Caco-2 (cell line): ENCODE measurements at regions not wholly inside any gene's neighbourhood (a gene's known extent, or its start where the extent isn't known, plus 50 kb on each side); places are given as distances from the start of the nearest gene placed in this dataset.

Experiments used
- BruUV-seq: library from RNA; stranded (reverse); fragments of 400-500 nt; replicated peaks from 2 replicates; lab custom pipeline; 2021; lab: Mats Ljungman, UMichigan
- CTCF ChIA-PET: fragments of 300-600 bp; sonication (Branson Sonifier 250); formaldehyde crosslinking; loops from one replicate; lab custom pipeline; 2022; ENCODE audit warnings: antibody characterized with exemption; lab: Charles Lee
- POLR2A ChIA-PET: fragments of 300-600 bp; sonication (Branson Sonifier 250); formaldehyde crosslinking; loops from one replicate; lab custom pipeline; 2022; ENCODE audit warnings: antibody characterized with exemption; lab: Charles Lee
- DNase-seq, 2 experiments: peaks; one replicate each; pipeline versions ENCODE4 v3.0.0 to v3.0.0-alpha.2; 2020 to 2022
- H3K27me3 ChIP-seq: replicated peaks from 2 replicates; pipeline ENCODE4 v1.6.0; 2011; ENCODE audit warnings: low read length; ENCODE audit not compliant: control insufficient read depth, insufficient read depth
- H3K36me3 ChIP-seq: 2 replicates; pipeline ENCODE4 v1.5.1; 2011; ENCODE audit warnings: low read length; ENCODE audit not compliant: control insufficient read depth, insufficient read depth
- H3K4me1 ChIP-seq: fragments of 250-450 bp; sonication (Bioruptor Pico); 2 replicates; pipeline ENCODE4 v1.5.1; 2020; ENCODE audit warnings: mild to moderate bottlenecking
- H3K4me3 ChIP-seq: 2 replicates; pipeline ENCODE4 v1.5.1; 2011; ENCODE audit warnings: low read depth, mild to moderate bottlenecking, control low read depth, low read length
- H3K9me3 ChIP-seq: fragments of 250-450 bp; sonication (Bioruptor Pico); 2 replicates; pipeline ENCODE4 v1.5.1; 2020; ENCODE audit warnings: mild to moderate bottlenecking, moderate library complexity
- H3K27ac Mint-ChIP-seq: one replicate; pipeline ENCODE4 v1.8.0; 2022; ENCODE audit warnings: mixed read lengths; ENCODE audit not compliant: unreplicated experiment
- H3K27me3 Mint-ChIP-seq: one replicate; pipeline ENCODE4 v1.8.0; 2022; ENCODE audit warnings: mixed read lengths; ENCODE audit not compliant: insufficient read depth, unreplicated experiment
- H3K36me3 Mint-ChIP-seq: one replicate; pipeline ENCODE4 v1.8.0; 2022; ENCODE audit warnings: mild to moderate bottlenecking, mixed read lengths; ENCODE audit not compliant: insufficient read depth, unreplicated experiment
- H3K4me1 Mint-ChIP-seq: one replicate; pipeline ENCODE4 v1.8.0; 2022; ENCODE audit warnings: low read depth, mixed read lengths; ENCODE audit not compliant: unreplicated experiment
- H3K4me3 Mint-ChIP-seq: one replicate; pipeline ENCODE4 v1.8.0; 2022; ENCODE audit warnings: mild to moderate bottlenecking, moderate library complexity, mixed read lengths; ENCODE audit not compliant: unreplicated experiment
- H3K9me3 Mint-ChIP-seq: one replicate; pipeline ENCODE4 v1.8.0; 2022; ENCODE audit warnings: mixed read lengths; ENCODE audit not compliant: unreplicated experiment
- intact Hi-C: fragments of 100-400 bp; cut with micrococcal nuclease; formaldehyde crosslinking; loops from one replicate; pipeline ENCODE4 v1.10.0; 2022; ENCODE audit not compliant: unreplicated experiment
- TF ChIP-seq, protein P1 (sequence below), 2 experiments: fragments of 200-600 bp in 1 of 2; IDR thresholded peaks; 1 replicate in 1 of 2; 2 replicates in 1 of 2; pipeline versions ENCODE4 v1.5.1 to v1.8.0; 2011 to 2022; ENCODE audit warnings: antibody characterized with exemption in 1 of 2, control low read depth in 1 of 2, inconsistent platforms in 1 of 2, low read depth in 1 of 2, low read length in 1 of 2, mild to moderate bottlenecking in 1 of 2, moderate library complexity in 1 of 2; ENCODE audit not compliant: insufficient read depth in 1 of 2, severe bottlenecking in 1 of 2, unreplicated experiment in 1 of 2

DNA sequence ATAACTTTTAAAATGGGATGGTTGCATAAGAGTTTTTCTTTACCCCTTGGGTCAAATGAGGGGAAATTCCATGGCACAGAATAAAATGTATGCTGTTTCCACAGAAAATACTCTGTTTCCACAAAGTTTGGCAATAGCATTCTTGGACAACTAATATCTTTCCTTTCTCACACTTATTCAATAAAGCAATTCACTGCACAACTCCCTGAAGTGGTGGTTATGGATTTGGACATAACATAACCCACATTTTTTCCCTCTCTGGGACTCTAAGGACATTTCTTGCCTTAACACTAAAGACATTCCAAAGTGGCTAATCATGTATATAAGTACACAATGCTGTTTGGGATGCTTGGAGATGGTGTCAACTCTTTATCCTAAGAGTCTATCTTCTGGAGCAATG, 51.7 kb upstream of the GPM6B start:
- Histone ChIP-seq H3K4me1 (no peaks in the 10 kb centered on the region), H3K4me3 (no peak overlapping the region), H3K9me3 (no peaks in the 10 kb centered on the region), H3K27me3 (no peaks in the 10 kb centered on the region), H3K36me3 (no peaks in the 10 kb centered on the region)
- BruUV-seq = no TSS peak
- CTCF ChIA-PET = no interaction called here
- DNase-seq = no peak
- intact Hi-C loops = no loop called here
- no peaks in the 10 kb centered on the region for H3K9me3 Mint-ChIP-seq
- POLR2A ChIA-PET = no interaction called here
- TF ChIP-seq, protein P1, sequence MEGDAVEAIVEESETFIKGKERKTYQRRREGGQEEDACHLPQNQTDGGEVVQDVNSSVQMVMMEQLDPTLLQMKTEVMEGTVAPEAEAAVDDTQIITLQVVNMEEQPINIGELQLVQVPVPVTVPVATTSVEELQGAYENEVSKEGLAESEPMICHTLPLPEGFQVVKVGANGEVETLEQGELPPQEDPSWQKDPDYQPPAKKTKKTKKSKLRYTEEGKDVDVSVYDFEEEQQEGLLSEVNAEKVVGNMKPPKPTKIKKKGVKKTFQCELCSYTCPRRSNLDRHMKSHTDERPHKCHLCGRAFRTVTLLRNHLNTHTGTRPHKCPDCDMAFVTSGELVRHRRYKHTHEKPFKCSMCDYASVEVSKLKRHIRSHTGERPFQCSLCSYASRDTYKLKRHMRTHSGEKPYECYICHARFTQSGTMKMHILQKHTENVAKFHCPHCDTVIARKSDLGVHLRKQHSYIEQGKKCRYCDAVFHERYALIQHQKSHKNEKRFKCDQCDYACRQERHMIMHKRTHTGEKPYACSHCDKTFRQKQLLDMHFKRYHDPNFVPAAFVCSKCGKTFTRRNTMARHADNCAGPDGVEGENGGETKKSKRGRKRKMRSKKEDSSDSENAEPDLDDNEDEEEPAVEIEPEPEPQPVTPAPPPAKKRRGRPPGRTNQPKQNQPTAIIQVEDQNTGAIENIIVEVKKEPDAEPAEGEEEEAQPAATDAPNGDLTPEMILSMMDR (IDR thresholded peaks at IDR 0.05; ENCODE audit: insufficient read depth in 1 of 2, low read depth in 1 of 2, low read length in 1 of 2, severe bottlenecking in 1 of 2, unreplicated experiment in 1 of 2) = no peak
- no peak overlapping the region for H3K4me3 Mint-ChIP-seq
- H3K27ac Mint-ChIP-seq = no peak overlapping the region
- H3K36me3 Mint-ChIP-seq = no peaks in the 10 kb centered on the region
- no peaks in the 10 kb centered on the region for H3K4me1 Mint-ChIP-seq
- peaks cover 10% of the 10 kb centered on the region for H3K27me3 Mint-ChIP-seq
